ENCODE measurements at regions not wholly inside any gene's neighbourhood (a gene's known extent, or its start where the extent isn't known, plus 50 kb on each side); places are given as distances from the start of the nearest gene placed in this dataset.

- Histone ChIP-seq H3K79me2 (ENCODE audit: insufficient read depth, low read length) (no peaks in the 10 kb centered on the region), H3K4me1 (ENCODE audit: control insufficient read depth in 1 of 2, insufficient read depth in 2 of 2, low read length in 2 of 2) (no peaks in the 10 kb centered on the region), H3K4me2 (ENCODE audit: low read length) (no peak overlapping the region), H3K27ac (ENCODE audit: low read depth, low read length) (no peak overlapping the region), H3K36me3 (ENCODE audit: control insufficient read depth in 1 of 2, insufficient read depth in 2 of 2, low read length in 2 of 2) (no peaks in the 10 kb centered on the region), H3K9me3 (ENCODE audit: control insufficient read depth in 1 of 2, insufficient read depth in 1 of 2, low read depth in 1 of 2, low read length in 2 of 2) (no peaks in the 10 kb centered on the region), H3K27me3 (ENCODE audit: insufficient read depth, low read length) (no peaks in the 10 kb centered on the region), H3K9me2 (ENCODE audit: insufficient read depth) (no peaks in the 10 kb centered on the region), H3K9ac (ENCODE audit: low read length) (no peak overlapping the region), H2AFZ (ENCODE audit: low read depth, low read length, poor library complexity, severe bottlenecking) (no peak overlapping the region), H4K20me1 (ENCODE audit: insufficient read depth) (no peaks in the 10 kb centered on the region), H3K4me3 (replicated peaks in 1 of 2; ENCODE audit: low read depth in 1 of 2, low read length in 2 of 2) (no peak overlapping the region)
- CTCF ChIA-PET, result no interaction called here
- POLR2A ChIA-PET, result no interaction called here
- intact Hi-C loops (cut with micrococcal nuclease), result no loop called here
- RAD21 ChIA-PET (ENCODE audit: low non-redundant PET in 1 of 2, low total read pairs in 2 of 2, uncharacterized antibody in 2 of 2, unreplicated experiment in 2 of 2), result no interaction called here
- BruUV-seq (replicated peaks), result no TSS peak
- TF ChIP-seq ZBTB33 (IDR thresholded peaks at IDR 0.05; ENCODE audit: extremely low read depth, insufficient replicate concordance, low read length) (no peak), REST (IDR thresholded peaks at IDR 0.05; ENCODE audit: low read depth) (no peak), ZNF274 (IDR thresholded peaks at IDR 0.05; ENCODE audit: low read depth, low read length) (no peak), EZH2phosphoT487 (IDR thresholded peaks at IDR 0.05; ENCODE audit: borderline replicate concordance) (no peak), SRF (IDR thresholded peaks at IDR 0.05; ENCODE audit: low read depth) (no peak), CBX3 (IDR thresholded peaks at IDR 0.05; ENCODE audit: low read depth) (no peak), MAX (IDR thresholded peaks at IDR 0.05) (no peak), EGR1 (IDR thresholded peaks at IDR 0.05; ENCODE audit: low read depth) (no peak), YY1 (IDR thresholded peaks at IDR 0.05; ENCODE audit: extremely low read depth, insufficient replicate concordance, low read depth, low read length) (no peak), RAD21 (IDR thresholded peaks at IDR 0.05; ENCODE audit: low read depth) (no peak), SP1 (IDR thresholded peaks at IDR 0.05; ENCODE audit: low read depth) (no peak), SIN3A (IDR thresholded peaks at IDR 0.05; ENCODE audit: low read depth) (no peak), TCF7L2 (IDR thresholded peaks at IDR 0.05; ENCODE audit: borderline replicate concordance, extremely low read depth, insufficient read depth, insufficient read length) (no peak), ZFX (IDR thresholded peaks at IDR 0.05) (no peak)
- ATAC-seq, result no peak
- DNase-seq (ENCODE audit: low read depth, low spot score), result no peak
These were observed 54.1 kb upstream of the MARCHF11 start for GRCh38 chr5:16233730-16234129.
